ENCODE measurements at regions not wholly inside any gene's neighbourhood (a gene's known extent, or its start where the extent isn't known, plus 50 kb on each side); places are given as distances from the start of the nearest gene placed in this dataset.

DNA sequence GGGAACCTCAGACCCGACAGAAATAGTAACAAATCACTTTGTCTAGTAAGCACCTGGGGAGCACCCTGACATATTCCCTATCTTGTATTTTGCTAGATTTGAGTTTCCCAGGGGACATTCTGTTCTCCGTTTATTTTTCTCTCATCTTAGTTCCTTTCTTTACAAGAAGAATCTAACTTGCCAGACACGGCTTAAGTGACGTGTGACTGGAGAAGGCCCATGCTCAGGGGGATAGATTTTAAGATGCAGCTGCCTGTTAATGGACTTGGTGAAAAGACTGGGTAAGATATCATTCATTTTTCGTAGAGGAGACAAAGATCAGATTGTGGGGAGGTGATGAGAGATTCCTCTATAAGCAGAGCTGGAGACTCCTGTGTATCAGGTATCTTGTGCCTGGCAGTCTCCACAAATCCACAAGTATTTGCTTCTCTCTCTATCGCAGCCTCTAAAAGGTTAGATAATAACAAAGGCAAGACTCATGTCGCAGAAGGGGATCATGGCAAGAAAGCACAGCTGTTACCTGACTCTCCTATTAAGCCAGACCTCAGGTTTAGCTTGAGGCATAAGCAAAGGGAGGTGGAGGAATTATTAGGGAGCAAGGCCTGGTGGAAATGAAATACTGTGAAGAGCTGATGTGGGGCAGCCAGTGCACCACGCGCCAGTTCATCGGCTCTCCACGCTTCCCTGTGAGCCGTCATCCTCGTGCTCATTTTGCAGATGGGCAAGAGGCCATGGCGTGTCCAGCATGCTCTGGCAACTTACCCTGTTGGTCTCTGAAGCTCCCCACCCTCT lies 347.2 kb upstream of the TNP1 start:
- TF ChIP-seq, protein P1, sequence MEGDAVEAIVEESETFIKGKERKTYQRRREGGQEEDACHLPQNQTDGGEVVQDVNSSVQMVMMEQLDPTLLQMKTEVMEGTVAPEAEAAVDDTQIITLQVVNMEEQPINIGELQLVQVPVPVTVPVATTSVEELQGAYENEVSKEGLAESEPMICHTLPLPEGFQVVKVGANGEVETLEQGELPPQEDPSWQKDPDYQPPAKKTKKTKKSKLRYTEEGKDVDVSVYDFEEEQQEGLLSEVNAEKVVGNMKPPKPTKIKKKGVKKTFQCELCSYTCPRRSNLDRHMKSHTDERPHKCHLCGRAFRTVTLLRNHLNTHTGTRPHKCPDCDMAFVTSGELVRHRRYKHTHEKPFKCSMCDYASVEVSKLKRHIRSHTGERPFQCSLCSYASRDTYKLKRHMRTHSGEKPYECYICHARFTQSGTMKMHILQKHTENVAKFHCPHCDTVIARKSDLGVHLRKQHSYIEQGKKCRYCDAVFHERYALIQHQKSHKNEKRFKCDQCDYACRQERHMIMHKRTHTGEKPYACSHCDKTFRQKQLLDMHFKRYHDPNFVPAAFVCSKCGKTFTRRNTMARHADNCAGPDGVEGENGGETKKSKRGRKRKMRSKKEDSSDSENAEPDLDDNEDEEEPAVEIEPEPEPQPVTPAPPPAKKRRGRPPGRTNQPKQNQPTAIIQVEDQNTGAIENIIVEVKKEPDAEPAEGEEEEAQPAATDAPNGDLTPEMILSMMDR (IDR thresholded peaks at IDR 0.05): no peak
- Histone ChIP-seq H3K27ac (no peak overlapping the region), H3K9me3 (no peaks in the 10 kb centered on the region), H3K36me3 (no peaks in the 10 kb centered on the region), H3K27me3 (peaks cover 20% of the 10 kb centered on the region), H3K4me1 (ENCODE audit: control insufficient read depth in 1 of 2, insufficient read depth in 1 of 2, low read depth in 1 of 2, low read length in 1 of 2) (no peaks in the 10 kb centered on the region), H3K4me3 (ENCODE audit: low read depth in 1 of 2, low read length in 1 of 2) (no peak overlapping the region)

DNA sequence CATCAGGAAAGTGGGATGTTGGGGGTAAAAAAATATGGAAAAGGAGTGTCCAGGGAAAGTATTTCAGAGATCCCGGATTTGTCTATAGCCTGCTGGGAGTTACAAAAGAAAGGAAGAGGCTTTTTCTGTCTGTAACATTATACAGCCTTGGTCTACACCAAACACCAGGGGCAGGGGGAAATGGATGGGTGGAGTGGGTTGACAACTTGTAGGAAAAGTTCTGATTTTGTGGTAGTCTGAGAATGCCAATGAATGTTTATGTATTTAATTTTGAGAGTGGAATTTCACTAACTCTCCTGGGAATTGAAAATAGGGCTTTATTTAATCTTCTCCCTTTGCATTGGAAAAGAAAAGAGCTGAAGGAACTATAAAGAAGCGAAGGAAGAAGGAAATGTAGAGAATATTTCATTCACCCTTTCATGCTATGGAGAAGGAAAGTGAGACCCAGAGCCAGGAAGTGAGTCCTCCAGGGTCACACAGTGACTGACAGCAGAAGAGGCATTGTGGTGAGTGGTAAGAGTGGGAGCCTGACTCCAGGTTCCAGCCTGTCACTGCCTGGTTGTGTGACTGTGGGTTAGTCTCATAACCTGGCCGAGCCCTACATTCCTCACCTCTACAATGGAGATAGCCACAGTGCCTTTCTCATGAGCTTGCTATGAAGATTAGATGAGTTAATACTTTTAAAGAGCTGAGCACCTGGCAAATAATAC lies 346.3 kb upstream of the TNP1 start:
- TF ChIP-seq, protein P1 (IDR thresholded peaks at IDR 0.05): no peak
- no peak overlapping the region for H3K27ac ChIP-seq
- H3K4me1 ChIP-seq (ENCODE audit: control insufficient read depth in 1 of 2, insufficient read depth in 1 of 2, low read depth in 1 of 2, low read length in 1 of 2): no peaks in the 10 kb centered on the region
- no peaks in the 10 kb centered on the region for H3K36me3 ChIP-seq
- H3K9me3 ChIP-seq: no peaks in the 10 kb centered on the region
- no peak overlapping the region for H3K4me3 ChIP-seq (ENCODE audit: low read depth in 1 of 2, low read length in 1 of 2)
- H3K27me3 ChIP-seq: peaks cover 20% of the 10 kb centered on the region

DNA sequence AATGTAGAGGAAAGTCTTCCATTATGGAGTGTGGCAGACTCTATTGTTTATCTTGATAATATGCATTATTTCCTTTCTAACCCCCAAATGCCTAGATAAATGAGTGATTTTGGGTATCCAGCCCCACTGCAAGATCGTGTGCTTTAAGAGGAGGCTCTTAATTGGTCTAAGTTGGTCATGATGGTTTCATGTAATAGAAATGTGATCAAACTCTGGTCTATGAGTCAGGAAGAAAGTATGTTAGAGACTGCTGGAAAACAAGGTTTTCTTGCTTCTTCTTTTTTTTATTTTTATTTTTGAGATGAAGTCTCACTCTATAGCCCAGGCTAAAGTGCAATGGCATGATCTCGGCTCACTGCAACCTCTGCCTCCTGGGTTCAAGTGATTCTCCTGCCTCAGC lies 344.5 kb upstream of the TNP1 start:
- TF ChIP-seq, protein P1 (IDR thresholded peaks at IDR 0.05): no peak
- H3K9me3 ChIP-seq: no peaks in the 10 kb centered on the region
- no peak overlapping the region for H3K27ac ChIP-seq
- no peaks in the 10 kb centered on the region for H3K36me3 ChIP-seq
- H3K4me3 ChIP-seq (ENCODE audit: low read depth in 1 of 2, low read length in 1 of 2): no peak overlapping the region
- H3K4me1 ChIP-seq (ENCODE audit: control insufficient read depth in 1 of 2, insufficient read depth in 1 of 2, low read depth in 1 of 2, low read length in 1 of 2): no peaks in the 10 kb centered on the region
- peaks cover 19% of the 10 kb centered on the region for H3K27me3 ChIP-seq

DNA sequence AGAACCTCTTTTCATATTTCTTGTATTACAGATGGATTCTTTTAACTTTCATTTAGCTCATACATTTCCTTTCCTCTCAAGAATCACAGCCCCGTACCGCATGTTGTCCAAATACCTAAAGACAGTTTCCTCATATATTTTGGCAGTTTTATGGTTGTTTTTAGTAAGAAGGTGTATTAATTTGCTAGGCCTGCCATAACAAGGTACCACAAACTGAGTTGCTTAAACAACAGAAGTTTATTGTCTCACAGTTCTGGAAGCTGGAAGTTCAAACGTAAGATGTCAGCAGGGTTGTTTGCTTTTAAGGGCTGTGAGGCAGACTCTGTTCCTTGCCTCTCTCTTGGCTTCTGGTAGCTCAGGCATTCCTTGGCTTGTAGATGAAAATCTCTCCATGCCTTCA lies 343.2 kb upstream of the TNP1 start:
- Histone ChIP-seq H3K27me3 (peaks cover 15% of the 10 kb centered on the region), H3K27ac (no peak overlapping the region), H3K9me3 (no peaks in the 10 kb centered on the region), H3K4me3 (ENCODE audit: low read depth in 1 of 2, low read length in 1 of 2) (no peak overlapping the region), H3K36me3 (no peaks in the 10 kb centered on the region), H3K4me1 (ENCODE audit: control insufficient read depth in 1 of 2, insufficient read depth in 1 of 2, low read depth in 1 of 2, low read length in 1 of 2) (no peaks in the 10 kb centered on the region)
- TF ChIP-seq, protein P1 (IDR thresholded peaks at IDR 0.05): no peak

DNA sequence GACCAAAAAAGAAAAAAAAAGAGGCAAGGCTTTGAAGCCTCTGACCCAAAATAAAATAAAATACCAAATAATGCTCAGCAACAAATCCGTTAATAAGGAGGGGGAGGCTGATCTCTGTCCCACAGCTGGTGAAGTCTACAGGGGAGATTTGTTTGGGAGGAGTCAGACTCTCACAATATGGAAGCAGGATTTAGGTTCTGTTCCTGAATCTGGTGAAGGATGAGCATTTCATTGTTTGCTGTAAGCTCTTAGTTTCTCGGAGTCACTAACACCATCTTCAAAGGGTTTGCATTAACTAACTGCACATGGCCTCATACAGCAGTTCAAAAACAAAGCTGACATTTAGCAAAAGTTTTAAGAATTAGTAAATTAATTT lies 339.4 kb upstream of the TNP1 start:
- no peak overlapping the region for H3K4me3 ChIP-seq (ENCODE audit: low read depth in 1 of 2, low read length in 1 of 2)
- H3K4me1 ChIP-seq (ENCODE audit: control insufficient read depth in 1 of 2, insufficient read depth in 1 of 2, low read depth in 1 of 2, low read length in 1 of 2): no peaks in the 10 kb centered on the region
- peaks cover 3% of the 10 kb centered on the region for H3K27me3 ChIP-seq
- no peaks in the 10 kb centered on the region for H3K36me3 ChIP-seq
- TF ChIP-seq, protein P1 (IDR thresholded peaks at IDR 0.05): no peak
- no peak overlapping the region for H3K27ac ChIP-seq
- H3K9me3 ChIP-seq: no peaks in the 10 kb centered on the region

All from neutrophil (primary cell).